K562 (cell line): ENCODE measurements at regions not wholly inside any gene's neighbourhood (a gene's known extent, or its start where the extent isn't known, plus 50 kb on each side); places are given as distances from the start of the nearest gene placed in this dataset.
A peak's percentile ranks its signal among the peaks of the same experiment; 100 is the strongest.

Experiments
- ATAC-seq: fragments of 200-7000 bp; cut with Tn5 transposase; 3 replicates; pipeline ENCODE4 v1.9.1; 2020; ENCODE audit warnings: moderate library complexity
- BruUV-seq: library from RNA; stranded (reverse); fragments of 400-500 nt; replicated peaks from 2 replicates; lab custom pipeline; 2021; lab: Mats Ljungman, UMichigan
- CTCF ChIA-PET: fragments of 300-600 bp; formaldehyde crosslinking; extraction: SDS; loops from one replicate; lab custom pipeline; 2021; ENCODE audit warnings: low intra/inter-chr PET ratio; lab: Yijun Ruan, JAX
- POLR2A ChIA-PET: fragments of 300-600, 350-650 bp; sonication (Branson Sonifier 250); formaldehyde crosslinking; extraction: SDS; loops from one replicate; lab custom pipeline; 2021; ENCODE audit warnings: antibody characterized with exemption, inconsistent platforms; lab: Yijun Ruan, JAX
- DNase-seq, 4 experiments: peaks; one replicate each; pipeline versions ENCODE4 v3.0.0 to v3.0.0-alpha.2; 2011 to 2018; ENCODE audit warnings: low spot score in 3 of 4, mixed read lengths in 3 of 4; ENCODE audit errors: extremely low read depth in 1 of 4
- FAIRE-seq: peaks from 2 replicates; lab custom pipeline; 2011; peaks lifted over from hg19 to GRCh38; lab: Jason Lieb, UNC
- H2AFZ ChIP-seq: 2 replicates; pipeline ENCODE4 v1.6.0; 2011; ENCODE audit warnings: low read depth, low read length, control low read depth, inconsistent platforms
- H3K27ac ChIP-seq: fragments of 200-600 bp; 3 replicates; pipeline ENCODE4 v1.8.0; 2011; ENCODE audit warnings: low read depth, mild to moderate bottlenecking, control low read depth, inconsistent platforms, low read length, moderate library complexity, mixed read lengths; ENCODE audit errors: extremely low read depth
- H3K27me3 ChIP-seq, 2 experiments: fragments of 300-600 bp in 1 of 2; 2 replicates in 1 of 2; 3 replicates in 1 of 2; pipeline versions ENCODE4 v1.6.0 to v1.8.0; 2011; ENCODE audit warnings: inconsistent platforms in 2 of 2, low read length in 2 of 2, mild to moderate bottlenecking in 1 of 2, mixed read lengths in 1 of 2, moderate library complexity in 1 of 2; ENCODE audit not compliant: control insufficient read depth in 2 of 2, insufficient read depth in 2 of 2
- H3K36me3 ChIP-seq: fragments of 300-600 bp; 3 replicates; pipeline ENCODE4 v1.8.0; 2011; ENCODE audit warnings: mild to moderate bottlenecking, low read length, inconsistent platforms; ENCODE audit not compliant: control insufficient read depth, insufficient read depth
- H3K4me1 ChIP-seq, 2 experiments: fragments of 200-600 bp in 1 of 2; replicated peaks in 1 of 2; 2 replicates in 1 of 2; 3 replicates in 1 of 2; pipeline versions ENCODE4 v1.5.1 to v1.8.0; 2011; ENCODE audit warnings: inconsistent platforms in 2 of 2, low read length in 2 of 2, mild to moderate bottlenecking in 1 of 2, mixed read lengths in 1 of 2, moderate library complexity in 1 of 2; ENCODE audit not compliant: control insufficient read depth in 2 of 2, insufficient read depth in 2 of 2
- H3K4me2 ChIP-seq: 2 replicates; pipeline ENCODE4 v1.6.1; 2011; ENCODE audit warnings: low read length, control low read depth, inconsistent platforms, mixed read lengths; ENCODE audit not compliant: insufficient read depth
- H3K4me3 ChIP-seq: fragments of 200-600 bp; sonication (generic), shearing (Covaris generic); 2 replicates; pipeline ENCODE4 v1.5.1; 2016; ENCODE audit warnings: control low read depth, inconsistent platforms
- H3K79me2 ChIP-seq: fragments of 200-600 bp; 3 replicates; pipeline ENCODE4 v1.8.0; 2011; ENCODE audit warnings: low read length, inconsistent platforms; ENCODE audit not compliant: control insufficient read depth, insufficient read depth
- H3K9ac ChIP-seq, 2 experiments: 2 replicates each; pipeline versions ENCODE4 v1.6.0 to v1.6.1; 2011; ENCODE audit warnings: low read depth in 2 of 2, low read length in 2 of 2, control low read depth in 1 of 2, inconsistent platforms in 1 of 2, mild to moderate bottlenecking in 1 of 2, mixed read lengths in 1 of 2; ENCODE audit not compliant: insufficient read depth in 1 of 2
- H3K9me1 ChIP-seq: one replicate; pipeline ENCODE4 v1.6.0; 2011; ENCODE audit warnings: inconsistent platforms, mild to moderate bottlenecking, low read length, moderate library complexity; ENCODE audit not compliant: control insufficient read depth, insufficient read depth
- H3K9me3 ChIP-seq: replicated peaks from 2 replicates; pipeline ENCODE4 v1.5.1; 2011; ENCODE audit warnings: low read depth, low read length, inconsistent platforms; ENCODE audit not compliant: control insufficient read depth, insufficient read depth
- H4K20me1 ChIP-seq: replicated peaks from 2 replicates; pipeline ENCODE4 v1.6.1; 2011; ENCODE audit warnings: low read length, inconsistent platforms, mixed read lengths; ENCODE audit not compliant: control insufficient read depth, insufficient read depth
- CEBPZ ChIP-seq: fragments of 150-350 bp; IDR thresholded peaks from 2 replicates; pipeline ENCODE4 v1.6.1; 2014; ENCODE audit warnings: low read depth, mild to moderate bottlenecking, low read length, borderline replicate concordance
- CREB1 ChIP-seq, 2 experiments: sonication (generic) in 1 of 2; formaldehyde crosslinking in 1 of 2; IDR thresholded peaks; 2 replicates each; pipeline versions ENCODE4 v1.6.1 to v1.8.0; 2012 to 2022; ENCODE audit warnings: inconsistent platforms in 1 of 2, mild to moderate bottlenecking in 1 of 2, missing genetic modification reagents in 1 of 2, moderate library complexity in 1 of 2
- PKNOX1 ChIP-seq: fragments of 450-650 bp; IDR thresholded peaks from 2 replicates; pipeline ENCODE4 v1.6.1; 2016
- RBM22 ChIP-seq: fragments of 200-400 bp; formaldehyde crosslinking; IDR thresholded peaks from 2 replicates; pipeline ENCODE4 v1.6.1; 2018; ENCODE audit warnings: low read length, low read depth; ENCODE audit not compliant: poor library complexity, severe bottlenecking
- THAP12 ChIP-seq: fragments of 250-450 bp; sonication (Bioruptor Pico); IDR thresholded peaks from 2 replicates; pipeline ENCODE4 v1.9.0; 2021; ENCODE audit warnings: mild to moderate bottlenecking, inconsistent platforms
- WGBS: fragments of 100-300 bp; shearing (Covaris generic); methylation state at CpG from one replicate; pipeline ENCODE4 v1.1.6; 2016; ENCODE audit warnings: low coverage, mixed read lengths; ENCODE audit not compliant: insufficient coverage; ENCODE audit errors: missing lambda C conversion rate; 5-methylcytosine and 5-hydroxymethylcytosine counted together
- in situ Hi-C: fragments of 300-500 bp; cut with MboI; formaldehyde crosslinking; loops from 4 replicates; pipeline ENCODE4 v1.15.0; 2018; ENCODE audit warnings: inconsistent platforms, mixed read lengths
- intact Hi-C: fragments of 100-400 bp; cut with micrococcal nuclease; formaldehyde crosslinking; loops from 2 replicates; pipeline ENCODE4 v1.14.2; 2022

DNA sequence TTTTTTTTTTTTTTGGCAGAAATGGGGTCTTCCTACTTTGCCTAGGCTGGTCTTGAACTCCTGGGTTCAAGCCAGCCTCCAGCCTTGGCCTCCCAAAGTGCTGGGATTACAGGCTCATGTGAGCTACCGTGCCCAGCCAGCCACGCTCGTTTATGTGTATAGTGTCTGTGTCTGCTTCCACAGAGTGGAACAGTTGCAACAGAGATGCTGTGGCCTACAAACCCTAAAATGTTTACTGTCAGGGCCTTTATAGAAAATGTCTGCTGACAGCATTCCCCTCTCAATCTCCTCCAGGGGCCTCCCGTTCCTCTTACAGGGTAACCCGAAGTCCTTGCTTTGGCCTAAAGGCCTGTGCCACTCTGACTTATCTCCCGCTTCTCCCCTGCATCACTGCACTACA, 87.6 kb upstream of the LEP start (continued):
- TF ChIP-seq CEBPZ: no peak
- TF ChIP-seq, all 486 proteins: peak for 0

DNA sequence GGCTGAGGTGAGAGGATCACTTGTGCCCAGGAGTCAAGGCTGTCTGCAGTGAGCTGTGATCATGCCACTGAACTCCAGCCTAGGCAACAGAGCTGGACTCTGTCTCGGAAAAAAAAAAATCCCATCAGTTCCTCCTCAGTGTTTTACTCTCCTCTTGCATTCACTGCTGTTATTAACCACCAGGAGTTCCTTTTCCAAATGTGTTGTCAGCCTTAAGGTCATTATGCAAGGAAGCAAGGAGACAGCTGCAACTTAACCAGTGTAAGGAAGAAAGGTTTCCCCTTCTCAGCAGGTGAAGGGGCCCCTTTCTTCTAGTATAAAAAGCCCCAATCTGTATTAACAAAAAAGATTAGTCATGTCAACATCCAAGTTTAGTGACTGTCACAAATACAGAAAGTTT, 86.6 kb upstream of the LEP start:
- POLR2A ChIA-PET: interaction anchor here (0.6 to 2.2 kb wide), 4 partner anchors 11 to 71 kb away, joined by 3 to 6 read pairs (median 4); no protein-coding TSS in a partner anchor
- Histone ChIP-seq H3K27me3 (peaks cover 46 to 64% of the 10 kb centered on the region in 2 experiments), H3K9ac (no peak overlapping the region), H3K9me1 (no peaks in the 10 kb centered on the region), H3K27ac (no peak overlapping the region), H3K9me3 (no peaks in the 10 kb centered on the region), H3K4me3 (no peak overlapping the region), H3K4me2 (no peak overlapping the region), H4K20me1 (no peaks in the 10 kb centered on the region), H2AFZ (no peak overlapping the region), H3K79me2 (no peaks in the 10 kb centered on the region), H3K36me3 (no peaks in the 10 kb centered on the region), H3K4me1 (peaks cover 0 to 7% of the 10 kb centered on the region in 2 experiments; a peak in 2 of 5 replicates)
- FAIRE-seq: no peak
- intact Hi-C loops: no loop called here
- ATAC-seq: no peak
- CTCF ChIA-PET: interaction anchor here (0.6 kb wide), 1 partner anchor 23 kb away, joined by 5 read pairs; no protein-coding TSS in a partner anchor
- 13% methylated on average over 1 of the region's 1 CpG for WGBS
- TF ChIP-seq CREB1 (IDR thresholded peaks at IDR 0.05) (no peak), CREB1 (CRISPR knock-in tag; IDR thresholded peaks at IDR 0.05) (no peak), RBM22 (no peak), PKNOX1 (no peak), THAP12 (CRISPR knock-in tag) (0 out of 2 replicates have a peak, but pooled peaks have one; percentile 26)
- BruUV-seq: no TSS peak
- in situ Hi-C loops: no loop called here
- no peak for DNase-seq
